Stimulated activated naive B cell treated with anti-CD40 and anti-IgM and Interleukin-4, amounts not matched to agents 10 μg/mL and 1 μg/mL and 100 μg/mL, for 72 hours (primary cell): ENCODE measurements at regions not wholly inside any gene's neighbourhood (a gene's known extent, or its start where the extent isn't known, plus 50 kb on each side); places are given as distances from the start of the nearest gene placed in this dataset.

Source experiments
- ATAC-seq, 2 donors: fragments of 150-1000 bp; cut with Tn5 transposase; replicated peaks; 2 replicates each; pipeline ENCODE4 v1.10.0; 2021; ENCODE audit warnings: moderate library complexity in 1 of 2
- DNase-seq: peaks from one replicate; pipeline ENCODE4 v3.0.0; 2021
- H3K27ac Mint-ChIP-seq: one replicate; pipeline ENCODE4 v1.8.0; 2022; ENCODE audit warnings: mild to moderate bottlenecking, mixed read lengths
- H3K27me3 Mint-ChIP-seq, 2 donors: one replicate each; pipeline ENCODE4 v1.8.0; 2022; ENCODE audit warnings: mixed read lengths in 2 of 2
- H3K36me3 Mint-ChIP-seq, 2 donors: one replicate each; pipeline ENCODE4 v1.8.0; 2022; ENCODE audit warnings: mixed read lengths in 2 of 2, mild to moderate bottlenecking in 1 of 2
- H3K4me1 Mint-ChIP-seq, 2 donors: one replicate each; pipeline ENCODE4 v1.8.0; 2022; ENCODE audit warnings: mixed read lengths in 2 of 2, mild to moderate bottlenecking in 1 of 2
- H3K4me3 Mint-ChIP-seq, 2 donors: one replicate each; pipeline ENCODE4 v1.8.0; 2022; ENCODE audit warnings: mild to moderate bottlenecking in 2 of 2, mixed read lengths in 2 of 2, moderate library complexity in 1 of 2
- H3K9me3 Mint-ChIP-seq, 2 donors: one replicate each; pipeline ENCODE4 v1.8.0; 2022; ENCODE audit warnings: mixed read lengths in 2 of 2, mild to moderate bottlenecking in 1 of 2

DNA sequence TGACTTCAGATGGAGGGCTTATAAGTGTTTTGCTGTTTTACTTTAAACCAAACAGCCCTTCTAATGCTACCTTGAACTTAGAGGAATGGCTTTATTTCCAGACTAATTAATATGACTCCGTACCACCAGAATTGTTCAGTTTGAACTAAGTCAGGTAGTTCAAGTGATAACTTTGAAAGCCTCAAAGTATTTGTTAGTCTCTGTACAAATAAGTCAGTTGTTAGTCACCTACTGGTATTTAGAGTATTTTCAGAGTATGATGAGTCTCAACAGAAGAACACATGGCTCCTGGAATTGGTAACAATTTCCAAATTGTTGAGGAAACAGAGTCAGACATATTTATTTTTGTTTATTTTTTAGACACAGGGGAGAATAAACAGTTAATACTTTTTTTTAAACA lies 381.8 kb upstream of the NRXN1 start:
- peaks cover 4% of the 10 kb centered on the region in 2 donors for H3K9me3 Mint-ChIP-seq

DNA sequence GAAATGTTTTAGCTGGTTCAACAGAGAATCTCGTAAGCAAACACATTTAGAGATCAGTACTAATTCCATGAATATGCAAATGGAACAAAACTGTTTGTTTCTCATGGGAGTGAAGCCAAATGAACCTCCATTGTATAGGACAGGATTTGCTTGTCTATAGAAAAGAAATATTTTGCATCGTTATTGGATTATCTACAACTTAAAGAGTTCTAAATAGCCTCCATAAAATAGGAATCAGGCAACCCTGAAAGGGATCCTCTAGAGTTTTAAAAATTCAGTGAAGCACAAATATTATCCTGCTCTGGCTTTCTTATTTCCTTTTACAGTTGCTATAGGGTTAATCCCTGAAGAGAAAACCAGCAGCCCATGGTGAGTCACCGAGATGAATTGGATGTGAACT lies 378.4 kb upstream of the NRXN1 start:
- Mint-ChIP-seq H3K36me3 (no peaks in the 10 kb centered on the region), H3K27ac (no peak overlapping the region), H3K9me3 (peaks cover 5 to 7% of the 10 kb centered on the region in 2 donors), H3K4me3 (no peak overlapping the region), H3K4me1 (no peaks in the 10 kb centered on the region), H3K27me3 (no peaks in the 10 kb centered on the region)
- DNase-seq = no peak
- ATAC-seq = no peak

More for the DNA sequence above, 381.8 kb upstream of the NRXN1 start:
- H3K27me3 Mint-ChIP-seq = no peaks in the 10 kb centered on the region
- DNase-seq (no peak), ATAC-seq (no peak)
- H3K27ac Mint-ChIP-seq = no peak overlapping the region
- H3K36me3 Mint-ChIP-seq = no peaks in the 10 kb centered on the region
- no peaks in the 10 kb centered on the region for H3K4me1 Mint-ChIP-seq
- H3K4me3 Mint-ChIP-seq = no peak overlapping the region

DNA sequence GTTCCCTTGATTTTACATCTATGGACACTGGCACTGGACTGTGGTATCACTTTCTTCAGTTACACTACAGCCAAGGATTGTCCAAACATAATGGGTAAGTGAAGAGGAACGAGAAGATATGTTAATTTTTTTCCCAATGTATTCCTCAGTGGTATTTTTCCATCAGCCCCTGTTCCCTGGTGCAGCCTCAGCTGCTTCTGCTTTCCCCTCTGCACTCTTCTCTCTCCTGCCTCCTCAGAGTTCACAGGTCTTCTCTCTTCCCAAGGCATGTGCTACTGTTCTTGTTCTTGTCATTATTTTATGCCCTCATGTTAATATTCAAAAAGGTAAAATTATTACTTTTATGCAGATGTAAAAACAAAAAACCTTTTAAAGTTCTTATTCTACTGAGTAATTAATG lies 378.0 kb upstream of the NRXN1 start:
- ATAC-seq = no peak
- Mint-ChIP-seq H3K27me3 (no peaks in the 10 kb centered on the region), H3K4me3 (no peak overlapping the region)

DNA sequence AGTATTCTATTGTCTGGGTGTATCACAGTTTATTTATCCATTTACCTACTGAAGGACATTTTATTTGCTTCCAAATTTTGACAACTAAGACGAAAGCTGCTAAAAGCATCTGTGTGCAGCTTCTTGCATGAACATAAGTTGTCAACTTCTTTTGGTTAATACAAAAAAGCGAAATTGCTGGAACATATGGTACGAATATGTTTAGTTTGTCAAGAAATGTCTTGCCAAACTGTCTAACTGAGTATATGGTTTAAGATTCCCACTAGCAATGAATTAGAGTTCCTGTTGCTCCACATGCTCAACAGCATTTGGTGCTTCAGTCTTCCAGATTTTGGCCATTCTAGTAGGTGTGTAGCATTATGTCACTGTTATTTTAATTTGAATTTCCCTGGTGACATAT lies 372.3 kb upstream of the NRXN1 start:
- Mint-ChIP-seq H3K4me1 (no peaks in the 10 kb centered on the region), H3K27ac (no peak overlapping the region), H3K4me3 (no peak overlapping the region), H3K27me3 (no peaks in the 10 kb centered on the region), H3K9me3 (peaks cover 3 to 6% of the 10 kb centered on the region in 2 donors), H3K36me3 (no peaks in the 10 kb centered on the region)
- DNase-seq (no peak), ATAC-seq (no peak)

More for the DNA sequence above, 378.0 kb upstream of the NRXN1 start:
- Mint-ChIP-seq H3K9me3 (peaks cover 5 to 7% of the 10 kb centered on the region in 2 donors), H3K4me1 (no peaks in the 10 kb centered on the region), H3K36me3 (no peaks in the 10 kb centered on the region), H3K27ac (no peak overlapping the region)
- DNase-seq = no peak

DNA sequence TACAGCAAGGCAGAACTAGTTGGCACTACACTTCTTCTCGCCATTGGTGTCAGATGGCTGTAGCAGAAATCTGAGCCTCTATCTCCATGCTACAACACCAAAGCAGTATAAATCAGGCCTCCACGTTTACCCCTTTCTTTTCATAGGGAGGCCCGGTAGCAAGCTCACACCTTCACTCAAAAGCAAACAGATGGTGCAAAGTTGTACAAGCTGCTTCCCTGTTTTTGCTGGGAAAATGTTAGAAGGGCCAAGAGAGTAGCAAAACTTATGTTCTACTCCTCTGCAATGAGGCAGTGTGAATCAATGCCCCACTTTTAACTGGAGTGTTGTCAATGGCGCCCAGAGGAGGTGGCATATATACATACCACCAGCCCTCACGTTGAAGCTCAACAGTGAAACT lies 369.6 kb upstream of the NRXN1 start:
- Mint-ChIP-seq H3K4me1 (no peaks in the 10 kb centered on the region), H3K27me3 (no peaks in the 10 kb centered on the region), H3K36me3 (no peaks in the 10 kb centered on the region), H3K4me3 (no peak overlapping the region), H3K27ac (no peak overlapping the region), H3K9me3 (peaks cover 3 to 9% of the 10 kb centered on the region in 2 donors)
- ATAC-seq (no peak), DNase-seq (no peak)

DNA sequence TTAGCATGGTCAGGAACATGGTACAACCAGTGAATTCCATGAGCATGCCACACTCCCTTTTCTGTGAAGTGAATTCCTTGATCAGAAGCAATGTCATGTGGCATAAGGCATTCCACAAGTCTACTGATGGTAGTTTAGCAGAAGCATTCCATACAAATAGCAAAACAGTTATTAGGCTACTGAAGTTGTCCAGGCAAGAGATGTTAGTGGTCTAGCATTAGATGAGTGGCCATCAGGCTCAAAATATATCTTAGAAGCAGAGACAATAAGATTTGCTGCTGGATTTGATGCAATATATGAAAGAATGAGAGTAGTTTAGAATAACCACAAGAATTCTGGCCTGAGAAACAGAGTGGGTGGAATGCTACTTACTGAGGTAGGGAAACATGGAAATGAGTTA lies 355.3 kb upstream of the NRXN1 start:
- DNase-seq (no peak), ATAC-seq (no peak)
- Mint-ChIP-seq H3K36me3 (no peaks in the 10 kb centered on the region), H3K9me3 (peaks cover 0 to 3% of the 10 kb centered on the region in 2 donors), H3K27ac (no peak overlapping the region), H3K4me1 (no peaks in the 10 kb centered on the region), H3K4me3 (no peak overlapping the region), H3K27me3 (no peaks in the 10 kb centered on the region)

DNA sequence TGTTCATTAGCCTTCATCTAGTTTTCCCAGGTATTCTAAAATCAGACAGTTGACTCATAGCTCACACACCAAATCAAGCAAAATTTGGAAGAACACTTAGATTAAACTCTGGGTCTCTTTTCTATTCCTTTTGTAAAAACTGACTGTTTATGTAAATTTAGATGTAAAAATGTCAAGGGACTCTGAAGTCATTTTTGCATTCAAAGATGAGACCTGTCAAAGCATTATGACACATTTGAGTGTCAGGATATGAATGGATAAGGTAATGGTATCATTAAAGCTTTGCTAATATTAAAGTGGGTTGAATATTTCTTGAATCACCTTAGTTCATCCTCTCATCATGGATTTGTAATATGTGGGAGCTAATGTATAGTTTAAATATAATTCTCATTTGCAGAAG lies 348.1 kb upstream of the NRXN1 start:
- Mint-ChIP-seq H3K9me3 (peaks cover 3 to 9% of the 10 kb centered on the region in 2 donors), H3K36me3 (no peaks in the 10 kb centered on the region), H3K27ac (no peak overlapping the region)

DNA sequence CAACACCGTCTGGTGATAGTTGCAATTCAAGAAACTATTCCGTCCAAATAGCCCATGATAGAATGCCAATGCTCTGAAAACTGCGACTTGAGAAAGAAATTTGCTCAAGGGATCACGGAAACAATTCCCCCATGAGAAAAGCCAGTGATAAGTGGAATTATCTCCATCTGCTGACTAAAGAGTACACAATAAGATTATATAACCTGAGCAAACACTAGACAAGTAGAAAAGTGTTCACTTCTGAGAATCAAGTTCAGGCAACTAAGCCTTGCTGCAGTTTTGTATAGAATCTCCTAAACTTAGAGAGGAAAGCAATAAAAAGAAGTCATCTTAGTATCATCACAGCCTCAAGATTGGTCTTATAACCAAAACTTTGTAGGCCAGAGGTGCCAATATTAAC lies 336.3 kb upstream of the NRXN1 start:
- no peaks in the 10 kb centered on the region for H3K4me1 Mint-ChIP-seq
- DNase-seq = no peak
- no peak for ATAC-seq
- H3K27me3 Mint-ChIP-seq = no peaks in the 10 kb centered on the region
- H3K4me3 Mint-ChIP-seq = no peak overlapping the region
- H3K27ac Mint-ChIP-seq = no peak overlapping the region
- peaks cover 0 to 3% of the 10 kb centered on the region in 2 donors for H3K9me3 Mint-ChIP-seq
- no peaks in the 10 kb centered on the region for H3K36me3 Mint-ChIP-seq

More for the DNA sequence above, 348.1 kb upstream of the NRXN1 start:
- DNase-seq = no peak
- ATAC-seq = no peak
- no peaks in the 10 kb centered on the region for H3K4me1 Mint-ChIP-seq
- no peaks in the 10 kb centered on the region for H3K27me3 Mint-ChIP-seq
- no peak overlapping the region for H3K4me3 Mint-ChIP-seq

DNA sequence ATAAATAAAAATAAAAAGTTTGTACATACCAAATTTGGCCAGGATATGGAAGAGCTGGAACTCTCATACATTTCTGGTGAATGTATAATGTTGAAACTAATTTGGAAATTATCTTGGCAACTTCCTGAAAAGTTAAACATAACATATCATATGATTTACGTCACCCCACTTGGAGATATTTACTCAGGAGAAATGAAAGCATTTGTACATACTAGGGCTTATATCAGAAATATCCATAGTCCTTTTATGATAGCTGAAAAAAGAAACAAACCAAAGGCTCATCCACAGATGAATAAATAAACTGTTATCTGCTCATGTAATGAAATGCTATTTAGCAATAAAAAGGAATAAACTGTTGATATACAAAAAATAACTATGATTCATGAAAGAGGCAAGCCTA lies 318.2 kb upstream of the NRXN1 start:
- Mint-ChIP-seq H3K27ac (no peak overlapping the region), H3K4me1 (no peaks in the 10 kb centered on the region), H3K4me3 (no peak overlapping the region), H3K36me3 (no peaks in the 10 kb centered on the region), H3K9me3 (peaks cover 0 to 3% of the 10 kb centered on the region in 2 donors), H3K27me3 (no peaks in the 10 kb centered on the region)
- DNase-seq (no peak), ATAC-seq (no peak)

DNA sequence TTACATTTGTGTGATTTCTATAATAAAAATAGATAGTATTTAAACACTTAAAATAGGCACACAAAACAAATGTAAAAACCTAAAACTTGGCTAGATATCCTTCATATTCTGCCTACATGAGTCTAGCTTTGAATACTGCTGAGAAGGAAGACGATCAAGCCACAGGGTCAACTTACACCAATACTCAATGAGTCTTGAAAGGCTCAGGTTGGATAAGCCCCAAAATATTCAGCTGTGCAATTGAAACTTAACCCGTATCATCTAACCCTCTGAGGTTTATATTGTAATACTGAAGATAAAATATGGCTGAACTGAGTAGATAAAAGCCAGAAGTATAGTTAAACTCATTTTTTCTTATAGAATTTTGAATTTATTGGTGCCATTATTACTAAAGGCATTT lies 313.0 kb upstream of the NRXN1 start:
- ATAC-seq (no peak), DNase-seq (no peak)
- Mint-ChIP-seq H3K9me3 (peaks cover 0 to 4% of the 10 kb centered on the region in 2 donors), H3K4me3 (no peak overlapping the region), H3K36me3 (no peaks in the 10 kb centered on the region), H3K27me3 (no peaks in the 10 kb centered on the region), H3K27ac (no peak overlapping the region), H3K4me1 (no peaks in the 10 kb centered on the region)

DNA sequence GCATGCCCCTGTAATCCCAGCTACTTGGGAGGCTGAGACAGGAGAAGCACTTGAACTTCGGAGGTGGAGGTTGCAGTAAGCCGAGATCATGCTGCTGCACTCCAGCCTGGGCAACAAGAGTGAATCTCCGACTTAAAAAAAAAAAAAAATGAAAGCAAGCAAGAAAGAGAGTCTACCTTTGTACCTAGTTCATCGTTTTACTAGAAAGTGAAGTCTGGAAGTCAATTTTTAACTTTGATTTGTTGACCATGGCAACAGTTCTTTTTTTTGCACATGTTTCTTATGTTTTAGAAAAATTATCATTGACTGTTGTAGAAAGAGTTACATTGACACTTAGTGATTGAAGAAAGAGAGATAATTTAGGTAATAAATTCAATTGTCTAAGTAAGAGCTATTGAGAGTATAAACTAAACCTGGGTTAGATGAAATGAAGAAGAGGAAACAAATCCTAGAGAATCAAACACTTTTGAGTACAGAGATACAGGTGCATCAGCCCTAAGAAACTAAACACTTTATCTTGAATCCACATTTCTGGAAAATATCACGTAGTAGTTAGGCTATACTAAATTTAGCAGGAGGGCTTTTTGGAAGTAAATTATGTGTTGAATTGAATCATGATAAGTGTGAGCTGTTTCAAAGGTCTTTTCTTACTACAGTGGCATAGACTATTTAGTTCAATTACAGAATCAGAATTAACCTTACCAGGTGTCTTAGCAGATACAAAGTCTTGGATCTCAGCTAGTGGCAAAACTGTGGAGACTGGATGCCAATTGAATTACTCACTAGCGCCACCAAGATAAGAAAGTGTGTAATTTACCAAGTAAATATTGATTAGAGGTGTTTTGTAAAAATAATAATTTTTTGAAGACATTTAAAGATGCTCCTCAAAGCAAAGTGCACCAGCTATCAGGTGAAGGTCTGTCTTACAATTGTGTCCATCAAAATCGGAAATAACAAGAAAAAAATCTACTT lies 303.4 kb upstream of the NRXN1 start:
- Mint-ChIP-seq H3K36me3 (no peaks in the 10 kb centered on the region), H3K27ac (no peak overlapping the region), H3K9me3 (peaks cover 0 to 3% of the 10 kb centered on the region in 2 donors), H3K27me3 (no peaks in the 10 kb centered on the region), H3K4me1 (no peaks in the 10 kb centered on the region), H3K4me3 (no peak overlapping the region)
- ATAC-seq (no peak), DNase-seq (no peak)

DNA sequence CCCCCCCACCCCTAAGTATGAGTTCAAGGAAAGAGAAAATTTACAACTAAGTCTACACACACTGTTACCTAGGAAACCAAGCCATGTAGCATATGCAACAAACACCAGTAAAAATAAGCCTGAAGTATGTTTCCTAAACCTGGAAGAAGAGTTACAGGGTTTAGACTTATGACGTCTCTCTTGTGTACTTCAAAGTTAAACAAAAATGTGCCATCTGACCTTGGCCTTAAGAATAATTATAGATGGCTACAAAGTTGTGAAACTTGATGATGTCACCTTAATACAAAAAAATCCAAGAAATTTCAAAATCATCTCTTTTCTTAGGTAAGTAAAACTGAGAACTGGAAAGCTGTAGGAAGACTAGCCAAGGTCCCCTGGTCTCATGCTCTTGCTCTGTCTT lies 297.6 kb upstream of the NRXN1 start:
- ATAC-seq = no peak
- Mint-ChIP-seq H3K9me3 (peaks cover 0 to 5% of the 10 kb centered on the region in 2 donors), H3K27ac (no peak overlapping the region), H3K27me3 (no peaks in the 10 kb centered on the region), H3K4me3 (no peak overlapping the region), H3K36me3 (no peaks in the 10 kb centered on the region), H3K4me1 (no peaks in the 10 kb centered on the region)
- DNase-seq = no peak

DNA sequence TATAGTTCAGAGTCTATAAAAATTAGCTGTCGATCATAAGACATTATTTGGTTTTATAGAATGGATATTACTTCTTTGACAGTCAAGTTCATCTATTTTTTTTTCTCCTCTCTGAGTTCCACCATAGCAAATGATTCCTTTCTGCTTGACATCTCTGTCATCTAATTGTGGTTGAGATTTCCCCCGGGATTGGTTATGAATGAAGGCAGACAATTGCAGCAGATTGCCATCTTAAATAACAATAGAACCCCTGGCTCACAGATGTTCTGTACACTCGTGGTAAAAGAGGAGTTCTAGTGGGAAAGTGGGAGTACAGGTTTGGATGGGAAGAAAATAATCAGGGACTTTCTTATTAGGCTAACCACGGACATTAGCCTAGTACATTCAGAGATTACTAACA lies 292.1 kb upstream of the NRXN1 start:
- H3K9me3 Mint-ChIP-seq = peaks cover 6 to 7% of the 10 kb centered on the region in 2 donors

DNA sequence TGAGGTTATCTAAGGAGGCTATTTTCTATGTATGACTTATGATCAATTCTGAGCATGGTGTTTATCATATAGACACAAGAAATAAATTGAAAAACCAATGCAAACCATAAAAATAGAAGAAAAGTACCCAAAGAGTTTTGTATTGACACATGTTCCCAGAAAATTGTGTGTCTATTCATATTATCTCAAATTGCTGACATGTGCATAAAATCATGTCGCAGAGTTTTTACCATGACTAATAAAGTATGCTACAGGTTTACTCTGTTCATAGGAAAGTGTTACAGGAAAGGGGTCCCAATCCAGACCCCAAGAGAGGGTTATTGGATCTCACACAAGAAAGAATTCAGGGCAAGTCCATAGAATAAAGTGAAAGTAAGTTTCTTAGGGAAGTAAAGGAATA lies 290.7 kb upstream of the NRXN1 start:
- H3K27ac Mint-ChIP-seq = no peak overlapping the region
- no peaks in the 10 kb centered on the region for H3K27me3 Mint-ChIP-seq
- no peak for ATAC-seq
- H3K36me3 Mint-ChIP-seq = no peaks in the 10 kb centered on the region
- no peaks in the 10 kb centered on the region for H3K4me1 Mint-ChIP-seq
- H3K9me3 Mint-ChIP-seq = peaks cover 8 to 11% of the 10 kb centered on the region in 2 donors
- no peak for DNase-seq
- no peak overlapping the region for H3K4me3 Mint-ChIP-seq

More for the DNA sequence above, 292.1 kb upstream of the NRXN1 start:
- no peak for DNase-seq
- H3K4me1 Mint-ChIP-seq = no peaks in the 10 kb centered on the region
- H3K4me3 Mint-ChIP-seq = no peak overlapping the region
- H3K36me3 Mint-ChIP-seq = no peaks in the 10 kb centered on the region
- no peak overlapping the region for H3K27ac Mint-ChIP-seq
- ATAC-seq = no peak
- H3K27me3 Mint-ChIP-seq = no peaks in the 10 kb centered on the region

DNA sequence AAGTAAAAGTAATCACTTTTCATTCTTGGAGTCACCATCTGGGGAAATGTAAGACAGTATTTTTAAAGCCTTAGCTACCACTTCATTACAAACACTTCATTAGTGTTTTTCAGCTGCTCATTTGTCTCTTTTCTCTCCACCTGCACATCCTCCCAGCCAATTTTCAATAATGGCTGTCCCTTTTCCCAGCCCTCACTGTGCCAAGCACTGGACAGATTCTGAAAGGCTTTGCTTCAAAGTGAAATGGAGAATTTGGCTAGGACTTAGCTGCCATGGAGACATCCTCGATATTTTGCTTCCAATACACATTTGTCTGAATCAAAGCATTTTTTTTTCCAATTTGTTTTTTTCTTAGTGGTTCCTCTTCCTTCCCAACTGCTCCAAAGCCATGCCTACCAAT lies 272.4 kb upstream of the NRXN1 start:
- no peak overlapping the region for H3K27ac Mint-ChIP-seq

More for the DNA sequence above, 272.4 kb upstream of the NRXN1 start:
- no peak overlapping the region for H3K4me3 Mint-ChIP-seq
- H3K27me3 Mint-ChIP-seq = no peaks in the 10 kb centered on the region
- peaks cover 3 to 6% of the 10 kb centered on the region in 2 donors for H3K9me3 Mint-ChIP-seq
- H3K4me1 Mint-ChIP-seq = no peaks in the 10 kb centered on the region
- ATAC-seq (no peak), DNase-seq (no peak)
- H3K36me3 Mint-ChIP-seq = no peaks in the 10 kb centered on the region
